Stimulated activated CD4-positive, alpha-beta T cell treated with anti-CD3 and anti-CD28 coated beads, Interleukin-12 subunit alpha, Interleukin-12 subunit beta, amount 100 ng/mL, for 24 hours (primary cell): ENCODE measurements at regions not wholly inside any gene's neighbourhood (a gene's known extent, or its start where the extent isn't known, plus 50 kb on each side); places are given as distances from the start of the nearest gene placed in this dataset.
"Not testable (repeated sequence)": the region's sequence is repeated elsewhere in the genome, so short reads cannot be mapped to it uniquely, and the experiment has no call there.

ENCODE experiments used
- DNase-seq, 2 experiments: peaks; one replicate each; pipeline ENCODE4 v3.0.0-alpha.2; 2020; ENCODE audit warnings: low read depth in 2 of 2

DNA sequence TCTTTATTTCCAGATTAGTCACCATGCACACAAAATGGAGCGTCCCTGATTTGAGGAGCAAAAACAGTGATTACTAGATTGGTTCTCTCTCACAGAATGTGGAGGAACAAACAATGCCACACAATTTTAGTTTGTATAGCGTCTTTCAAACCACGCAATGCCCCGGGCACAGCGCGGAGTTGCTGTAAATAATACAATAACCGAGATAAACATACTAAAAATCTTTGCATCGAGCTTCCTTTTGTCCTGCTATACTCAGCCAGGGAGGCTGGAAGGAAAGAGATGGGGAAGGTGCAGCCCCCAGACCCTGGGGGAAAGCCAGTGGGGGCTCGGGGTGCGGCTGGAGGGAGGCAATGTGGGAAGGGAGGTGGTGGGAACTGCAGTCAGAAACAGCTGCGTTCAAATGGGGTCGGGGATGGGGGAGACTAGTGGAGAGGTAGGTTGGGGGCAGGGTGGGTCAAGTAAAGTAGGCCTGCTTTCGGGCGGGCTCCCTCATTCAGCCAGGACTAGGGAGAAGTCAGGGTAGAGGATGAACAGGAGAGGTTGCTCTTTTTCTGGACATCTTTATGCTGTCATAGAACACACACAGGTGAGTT lies 366.3 kb downstream of the RPS6KC1 start:
- DNase-seq = no peak

DNA sequence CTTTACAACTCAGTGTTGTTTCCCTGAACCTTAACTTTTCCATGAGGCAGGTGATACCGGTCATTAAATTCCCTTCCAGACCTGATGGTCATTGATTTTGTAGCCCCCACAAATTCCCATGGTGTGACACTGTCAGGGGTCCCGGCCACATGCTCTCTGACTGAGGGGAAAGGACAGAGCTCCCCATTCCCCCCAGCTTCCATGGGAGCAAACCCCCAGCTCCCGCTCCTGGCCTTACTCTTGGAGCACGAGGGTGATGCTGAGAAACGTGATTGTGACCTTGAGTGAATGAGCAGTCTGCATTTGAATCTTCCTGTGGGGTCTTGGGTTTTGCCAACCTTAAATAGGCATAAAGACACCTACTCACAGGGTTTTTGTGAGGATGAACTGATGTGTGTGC lies 366.8 kb downstream of the RPS6KC1 start:
- DNase-seq = no peak

DNA sequence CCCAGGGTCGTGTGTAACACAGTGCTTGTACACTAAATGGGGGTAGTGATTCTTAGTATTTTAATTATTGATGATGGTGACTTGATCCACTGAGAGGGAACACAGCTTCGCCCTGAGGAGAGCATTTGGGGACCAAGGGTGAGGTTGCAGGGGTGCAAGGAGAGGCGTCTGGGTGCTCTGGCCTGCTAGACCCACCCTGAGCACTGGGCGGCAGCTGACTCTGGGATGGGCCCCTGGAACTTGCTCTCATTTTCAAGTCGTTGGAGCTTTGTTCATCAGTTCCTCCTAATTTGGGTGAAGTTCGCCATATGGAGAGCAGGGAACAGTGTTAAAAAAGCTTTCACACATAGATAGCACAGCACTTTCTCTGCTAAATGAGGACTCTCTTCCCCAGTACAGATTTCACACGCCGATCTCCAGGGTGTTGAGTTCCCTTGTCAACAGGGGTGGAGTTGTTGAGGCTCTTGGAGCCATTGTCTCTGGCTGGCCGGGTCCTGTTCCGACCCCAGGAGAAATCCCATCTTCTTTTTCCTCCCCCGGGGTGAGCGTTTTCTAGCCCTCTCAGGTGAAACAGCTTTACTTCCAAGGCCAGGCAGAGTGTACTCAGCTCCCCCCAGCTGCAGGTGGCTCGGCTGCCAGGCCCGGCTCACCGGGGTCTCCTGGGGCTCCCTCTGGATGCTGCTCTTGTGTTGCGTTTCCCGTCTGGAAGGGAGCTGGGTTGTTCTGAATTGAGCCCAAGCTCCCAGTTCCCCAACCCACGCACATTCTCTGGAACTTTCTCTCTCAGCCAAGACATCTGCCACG lies 367.4 kb downstream of the RPS6KC1 start:
- DNase-seq = no peak

DNA sequence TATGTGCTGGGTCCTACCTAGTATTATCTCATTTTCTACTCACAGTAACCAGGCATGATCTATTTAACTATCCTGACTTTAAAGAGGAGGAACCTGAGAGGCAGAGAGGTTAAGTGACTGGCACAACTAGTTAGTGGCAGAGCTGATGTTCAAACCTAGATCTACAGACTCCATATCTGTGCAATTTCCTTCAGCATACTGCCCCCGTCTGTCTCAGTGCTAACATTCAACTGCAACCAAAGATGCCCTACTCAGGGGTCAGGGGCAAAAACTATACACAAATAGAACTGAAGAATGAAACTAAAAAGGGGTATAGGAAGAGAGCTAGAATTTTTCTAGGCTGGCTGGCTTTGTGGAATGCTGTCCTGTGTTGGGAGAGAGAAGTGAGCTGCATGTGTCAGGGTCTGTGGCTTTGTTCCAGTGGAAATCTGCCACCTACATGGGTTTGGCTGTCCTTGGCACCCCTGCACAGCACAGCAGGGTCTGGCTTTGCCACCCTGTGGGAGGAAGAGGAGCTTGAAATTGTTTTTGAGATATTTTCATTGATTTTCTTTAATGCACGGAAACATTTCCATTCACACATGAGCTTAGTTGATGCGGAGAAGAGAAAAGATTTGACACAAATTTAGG lies 368.5 kb downstream of the RPS6KC1 start:
- DNase-seq = no peak

DNA sequence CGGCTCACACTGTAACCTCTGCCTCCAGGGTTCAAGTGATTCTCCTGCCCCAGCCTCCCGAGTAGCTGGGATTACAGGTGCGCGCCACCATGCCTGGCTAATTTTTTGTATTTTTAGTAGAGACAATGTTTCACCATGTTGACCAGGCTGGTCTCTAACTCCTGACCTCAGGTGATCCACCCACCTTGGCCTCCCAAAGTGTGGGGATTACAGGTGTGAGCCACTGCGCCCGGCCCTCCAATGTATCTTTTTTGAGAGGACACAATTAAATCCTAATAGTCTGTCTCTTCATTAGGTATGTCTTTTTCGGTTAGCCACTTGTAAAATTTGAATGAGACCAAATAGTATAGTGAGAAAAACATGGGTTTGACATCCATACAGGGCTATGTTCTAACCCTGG lies 370.1 kb downstream of the RPS6KC1 start:
- not testable (repeated sequence) for DNase-seq

DNA sequence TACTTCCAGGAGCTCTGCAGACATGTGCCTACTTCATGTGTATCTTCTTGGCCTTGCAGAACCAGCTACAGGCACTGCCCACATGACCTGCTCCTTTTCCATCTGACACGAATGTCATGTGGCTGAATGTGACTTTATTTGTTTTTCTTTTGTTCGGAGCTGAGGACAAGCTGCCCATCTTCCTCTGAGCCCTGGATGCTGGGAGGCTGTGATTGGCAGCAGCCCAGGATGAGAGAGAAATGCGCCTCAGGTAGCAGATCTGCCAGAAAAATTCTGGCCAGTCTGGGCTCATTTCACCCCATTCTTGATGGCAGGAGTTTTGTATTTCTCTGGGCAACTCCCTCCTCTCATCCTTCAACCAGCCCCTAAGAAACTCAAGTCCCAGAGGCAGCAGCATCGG lies 372.0 kb downstream of the RPS6KC1 start:
- DNase-seq = no peak

DNA sequence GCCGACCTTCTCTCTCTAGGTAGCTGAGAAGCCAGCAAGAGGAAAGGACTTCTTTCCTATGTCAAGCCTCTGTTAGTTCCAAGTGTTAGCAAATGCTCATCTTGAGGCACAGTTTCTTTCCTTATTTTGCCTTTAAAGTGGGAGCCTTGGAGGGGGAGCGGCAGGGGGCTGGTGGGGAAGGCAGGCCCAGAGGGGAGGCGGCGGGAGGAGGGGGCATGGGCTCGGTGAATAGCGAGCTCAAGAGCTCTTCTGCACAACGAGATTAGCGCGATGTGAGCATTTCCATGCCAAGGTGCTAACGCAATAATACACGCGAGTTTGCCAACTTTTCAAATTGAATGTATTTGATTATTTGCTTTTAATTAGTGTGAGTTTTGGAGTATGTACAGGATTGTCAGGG lies 372.6 kb downstream of the RPS6KC1 start:
- DNase-seq = no peak

DNA sequence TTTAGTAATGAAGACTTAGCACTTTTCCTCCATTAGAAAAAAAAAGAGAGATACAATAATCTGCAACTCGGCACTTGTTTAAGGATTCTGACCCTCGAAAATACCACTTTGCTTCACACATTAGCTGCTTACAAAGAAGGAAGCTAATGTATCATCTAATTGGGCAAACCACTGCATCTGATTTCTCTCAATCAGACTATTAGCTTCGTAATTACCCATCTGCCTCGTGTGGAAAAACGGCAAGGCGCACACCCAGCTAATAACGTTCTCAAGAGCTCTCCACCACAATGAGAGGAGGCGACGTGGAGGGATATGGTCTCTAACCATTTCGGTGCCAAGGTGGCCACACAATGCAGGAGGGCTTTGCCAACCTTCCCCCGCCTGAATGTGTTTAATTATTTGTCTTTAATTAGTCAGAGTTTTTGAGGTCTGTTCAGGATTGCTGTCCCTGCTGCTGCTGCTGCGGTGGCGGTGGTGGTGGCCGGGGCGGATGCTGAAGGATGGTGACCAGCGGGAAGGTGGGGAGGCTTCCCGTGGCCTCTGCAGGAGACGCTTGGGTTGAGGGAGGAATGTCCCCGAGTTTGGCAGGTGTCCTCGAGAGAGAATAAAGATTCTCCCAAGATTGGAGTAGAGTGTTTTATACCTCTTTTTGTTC lies 374.5 kb downstream of the RPS6KC1 start:
- DNase-seq = no peak

DNA sequence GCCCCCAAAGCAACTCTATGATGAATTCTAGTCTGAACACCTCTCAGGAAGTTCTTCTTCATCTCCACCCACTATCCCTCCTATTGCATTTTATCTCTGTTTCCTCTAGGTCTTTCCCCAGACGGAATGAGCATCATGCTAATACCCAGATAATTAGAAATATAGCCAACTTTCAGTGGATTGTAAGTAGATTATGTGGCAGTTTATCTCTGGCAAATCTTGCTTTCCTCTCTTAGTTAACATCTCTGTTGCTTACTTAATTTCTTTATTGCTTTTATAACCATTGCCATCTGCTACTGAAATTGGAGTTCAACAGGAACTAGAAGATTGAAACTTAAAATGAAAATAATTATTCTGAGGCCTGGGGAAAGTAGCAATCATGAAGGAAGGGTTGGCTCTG lies 378.6 kb downstream of the RPS6KC1 start:
- DNase-seq = no peak

DNA sequence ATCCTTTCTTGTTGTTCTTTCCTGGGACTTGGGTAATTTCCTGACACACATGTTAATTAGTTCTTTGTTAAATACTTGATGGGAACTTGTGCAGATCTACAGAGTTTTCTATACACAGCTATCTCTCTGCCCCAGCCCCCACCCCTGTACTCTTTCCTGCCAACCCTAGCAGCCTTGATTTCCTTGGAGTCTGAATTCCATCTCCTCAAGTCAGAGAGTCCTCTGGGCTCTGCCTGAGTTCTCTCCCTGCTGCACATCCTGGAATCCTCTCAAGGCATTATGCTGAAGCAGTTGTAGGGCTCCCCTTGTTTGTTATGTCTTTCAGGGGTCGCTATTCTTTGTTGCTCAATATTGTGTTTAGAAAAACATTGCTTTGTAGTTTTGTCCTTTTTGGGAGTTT lies 384.7 kb downstream of the RPS6KC1 start:
- no peak for DNase-seq

DNA sequence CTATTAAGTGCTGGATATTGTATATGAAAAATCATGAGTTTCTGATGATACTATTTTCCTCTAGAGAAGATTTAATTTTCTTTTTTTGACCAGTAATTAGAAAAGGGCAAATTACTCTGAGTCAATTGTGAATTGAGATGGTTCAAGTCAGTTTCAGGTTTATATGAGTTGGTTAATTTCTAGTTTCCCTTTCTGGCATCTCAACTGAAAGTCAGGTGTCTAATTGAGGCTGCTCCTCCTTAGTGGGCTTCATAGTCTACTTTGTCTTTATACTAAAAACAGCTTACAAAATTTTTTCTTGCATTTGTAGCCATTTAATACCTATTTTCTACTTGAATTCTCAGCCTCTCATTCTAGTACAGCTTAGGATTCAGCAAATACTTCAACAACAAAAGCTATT lies 387.3 kb downstream of the RPS6KC1 start:
- no peak for DNase-seq

DNA sequence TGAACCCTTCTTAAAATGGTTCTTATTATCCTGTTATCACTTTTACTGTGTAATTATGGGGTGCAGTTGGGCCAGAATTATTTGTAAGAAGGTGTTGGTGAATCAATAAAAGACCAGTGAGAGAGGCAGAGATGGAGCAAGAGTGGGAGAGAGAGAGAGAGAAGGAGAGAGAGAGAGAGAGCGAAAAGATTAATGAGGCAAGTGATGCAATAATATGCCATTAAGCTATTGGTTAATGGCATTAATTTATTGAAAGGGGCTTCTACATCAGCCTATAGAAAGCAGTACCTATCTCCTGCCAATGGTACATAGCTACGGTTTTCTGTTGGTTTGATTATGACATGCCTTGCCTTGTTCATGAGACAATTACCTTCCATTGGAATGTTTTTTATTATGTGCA lies 388.7 kb downstream of the RPS6KC1 start:
- DNase-seq = no peak

DNA sequence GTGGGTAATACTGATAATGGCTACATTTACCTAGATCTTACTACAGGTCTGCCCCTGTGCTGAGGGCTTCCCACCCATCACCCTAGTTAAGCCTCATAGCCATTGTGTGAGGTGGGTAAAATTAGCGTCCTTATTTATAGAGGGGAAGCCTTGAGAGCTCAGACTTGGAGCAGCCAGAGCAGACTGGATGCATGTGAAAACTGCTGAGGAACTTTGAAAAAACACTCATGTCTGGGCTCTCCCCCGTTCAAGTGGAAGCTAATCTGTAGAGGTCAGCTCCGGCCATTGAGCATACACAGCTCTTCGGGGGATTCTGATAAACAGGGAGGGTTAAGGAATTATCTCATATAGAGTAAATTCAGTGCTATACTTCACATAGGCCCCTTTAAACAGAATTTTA lies 389.7 kb downstream of the RPS6KC1 start:
- no peak for DNase-seq

DNA sequence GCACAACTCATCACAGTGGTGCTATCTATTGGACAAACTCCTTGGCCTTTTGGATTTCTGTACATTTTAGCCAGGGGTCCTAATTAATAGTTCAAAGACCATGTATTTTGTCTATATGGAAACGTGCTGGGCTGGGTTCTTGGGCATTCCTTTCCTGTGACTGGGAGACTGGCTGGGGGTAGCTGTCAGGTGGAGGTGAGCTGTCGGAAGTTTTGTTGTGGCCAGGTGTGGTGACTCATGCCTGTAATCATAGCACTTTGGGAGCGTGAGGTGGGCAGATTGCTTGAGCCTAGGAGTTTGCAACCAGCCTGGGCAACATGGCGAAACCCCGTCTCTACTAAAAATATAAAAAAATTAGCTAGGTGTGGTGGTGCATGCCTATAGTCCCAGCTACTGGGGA lies 392.4 kb downstream of the RPS6KC1 start:
- no peak for DNase-seq

DNA sequence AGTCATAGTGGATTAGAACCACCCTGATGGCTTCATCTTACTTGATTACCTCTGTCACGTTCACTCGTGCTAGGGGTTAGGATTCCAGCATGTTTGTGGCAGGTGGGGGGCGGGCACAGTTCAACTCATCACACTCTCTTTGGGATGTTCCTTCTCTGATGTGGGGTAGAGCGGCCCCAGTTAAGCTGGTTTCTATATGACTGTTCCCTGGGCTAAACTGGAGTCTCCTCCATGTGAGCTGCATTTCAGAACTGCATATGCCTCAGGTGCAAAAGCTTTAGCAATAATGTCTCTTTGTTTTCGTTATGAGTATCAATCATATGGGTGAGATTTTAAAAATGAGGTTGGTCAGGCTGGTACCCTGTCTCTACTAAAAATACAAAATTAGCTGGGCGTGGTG lies 393.2 kb downstream of the RPS6KC1 start:
- DNase-seq = no peak

DNA sequence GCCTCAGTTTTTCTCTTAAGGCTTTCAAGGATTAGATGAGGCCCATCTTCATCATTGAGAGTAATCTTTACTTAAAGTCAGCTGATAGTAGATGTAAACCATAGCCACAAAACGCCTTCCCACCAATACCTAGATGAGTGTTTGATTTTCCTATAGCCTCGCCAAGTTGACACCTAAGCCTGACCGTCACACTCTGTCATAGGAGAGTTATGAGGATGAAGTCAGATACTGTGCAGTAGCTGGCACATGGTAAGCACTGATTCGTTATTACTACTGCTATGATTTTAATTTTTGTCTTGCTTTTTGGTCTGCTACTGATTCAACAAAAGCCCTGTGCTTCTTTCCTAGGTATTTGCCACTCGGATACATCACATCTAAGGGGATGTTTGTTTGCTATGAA lies 395.5 kb downstream of the RPS6KC1 start:
- DNase-seq = no peak

DNA sequence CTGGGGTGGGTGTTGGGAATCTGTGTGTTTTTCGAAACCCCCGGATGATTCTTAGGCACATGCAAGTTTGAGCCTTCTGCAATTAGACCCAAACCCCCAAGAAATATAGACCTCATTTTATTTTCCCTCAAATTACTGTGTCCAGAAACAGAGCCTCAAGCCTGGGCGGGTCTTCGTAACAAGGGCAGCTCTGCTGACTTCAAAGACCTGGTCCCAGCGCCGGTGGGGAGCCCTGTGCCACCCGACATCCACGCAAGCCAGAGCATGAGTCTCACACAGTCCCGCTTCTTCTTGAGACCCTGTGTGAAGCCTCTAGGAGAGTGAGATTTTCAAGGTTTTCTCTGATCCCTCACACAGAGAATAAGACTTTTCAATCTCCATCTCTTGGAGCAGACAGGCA lies 397.3 kb downstream of the RPS6KC1 start:
- no peak for DNase-seq

DNA sequence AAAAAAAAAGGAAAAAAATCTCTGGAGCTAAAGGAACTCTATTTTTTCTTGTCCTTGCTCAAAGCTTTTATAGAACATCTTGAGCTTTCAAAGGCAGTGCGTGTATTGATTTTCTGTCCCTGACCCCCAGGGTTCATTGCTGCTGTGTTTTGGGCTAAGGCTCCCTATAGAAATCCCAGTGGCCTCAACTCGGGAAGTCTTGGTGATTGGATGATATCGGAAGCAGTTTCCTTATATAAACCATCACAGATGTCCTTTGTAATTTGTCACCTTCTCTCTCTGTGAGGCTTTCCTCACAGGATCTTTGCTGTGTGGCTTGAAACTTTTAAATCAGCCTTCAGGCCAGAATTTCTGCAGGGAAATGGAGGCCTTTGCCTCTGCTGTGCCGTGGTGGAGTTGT lies 397.7 kb downstream of the RPS6KC1 start:
- DNase-seq = no peak

DNA sequence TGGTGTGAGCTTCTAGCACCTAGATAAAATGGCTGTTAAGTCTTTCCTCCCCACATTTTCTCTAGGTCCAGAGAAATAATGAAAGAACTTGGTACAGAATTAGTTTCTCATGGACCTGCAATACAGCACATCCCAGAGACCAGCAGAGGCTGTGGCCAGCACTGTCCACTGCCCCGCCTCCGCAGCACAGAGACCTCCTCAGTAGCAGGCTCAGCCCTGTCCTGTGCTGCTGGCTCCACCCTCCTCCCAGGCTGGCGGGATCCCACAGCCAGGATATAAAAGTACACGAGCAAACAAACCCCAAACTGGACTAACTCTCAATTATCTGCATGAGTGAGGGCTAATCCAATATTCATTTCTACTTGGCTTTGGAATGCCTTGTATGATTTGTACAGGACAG lies 401.5 kb downstream of the RPS6KC1 start:
- DNase-seq = no peak

DNA sequence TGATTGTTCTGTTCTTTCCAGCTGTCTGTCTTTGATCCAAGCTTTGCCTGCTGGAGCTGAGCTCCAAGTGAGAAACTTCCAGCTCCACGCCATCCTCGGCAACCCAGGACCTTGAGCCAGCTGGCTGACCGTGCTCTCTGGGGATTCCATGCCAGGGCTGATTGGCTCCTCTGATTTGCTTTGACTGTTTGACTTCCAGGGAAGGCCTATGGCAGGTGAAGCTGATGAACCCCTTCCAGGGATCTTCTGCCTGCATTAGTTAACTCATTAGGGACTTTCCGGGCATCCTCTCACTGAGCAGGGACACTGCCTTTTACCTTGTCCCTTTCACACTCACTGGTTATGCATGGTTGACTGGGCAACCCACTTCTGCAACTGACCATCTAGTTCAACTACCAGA lies 406.1 kb downstream of the RPS6KC1 start:
- no peak for DNase-seq

DNA sequence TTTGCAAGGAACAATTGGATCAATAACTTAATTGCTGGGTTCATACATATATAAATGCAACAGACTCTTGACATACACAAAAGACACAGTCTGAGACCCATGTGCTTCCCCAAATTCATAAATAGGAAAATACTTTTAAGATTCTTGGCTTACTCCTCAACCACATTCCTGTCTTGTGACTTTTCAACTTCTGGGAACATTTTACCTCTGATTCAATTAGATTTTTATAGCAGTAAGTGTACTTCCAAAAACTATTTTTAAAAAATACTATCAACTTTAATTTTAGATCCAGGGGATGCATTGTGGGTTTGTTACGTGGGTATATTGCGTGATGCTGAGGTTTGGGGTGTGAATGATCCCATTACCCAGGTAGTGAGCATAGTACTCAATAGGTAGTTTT lies 406.7 kb downstream of the RPS6KC1 start:
- DNase-seq = no peak

DNA sequence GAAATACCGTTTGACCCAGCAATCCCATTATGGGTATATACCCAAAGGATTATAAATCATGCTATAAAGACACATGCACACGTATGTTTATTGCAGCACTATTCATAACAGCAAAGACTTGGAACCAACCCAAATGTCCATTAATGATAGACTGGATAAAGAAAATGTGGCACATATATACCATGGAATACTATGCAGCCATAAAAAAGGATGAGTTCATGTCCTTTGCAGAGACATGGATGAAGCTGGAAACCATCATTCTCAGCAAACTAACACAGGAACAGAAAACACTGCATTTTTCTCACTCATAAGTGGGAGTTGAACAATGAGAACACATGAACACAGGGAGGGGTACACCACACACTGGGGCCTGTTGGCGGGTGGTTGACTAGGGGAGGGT lies 411.3 kb downstream of the RPS6KC1 start:
- DNase-seq = not testable (repeated sequence)
